ENCODE measurements at regions not wholly inside any gene's neighbourhood (a gene's known extent, or its start where the extent isn't known, plus 50 kb on each side); places are given as distances from the start of the nearest gene placed in this dataset.
"Not testable (repeated sequence)": the region's sequence is repeated elsewhere in the genome, so short reads cannot be mapped to it uniquely, and the experiment has no call there.

DNA sequence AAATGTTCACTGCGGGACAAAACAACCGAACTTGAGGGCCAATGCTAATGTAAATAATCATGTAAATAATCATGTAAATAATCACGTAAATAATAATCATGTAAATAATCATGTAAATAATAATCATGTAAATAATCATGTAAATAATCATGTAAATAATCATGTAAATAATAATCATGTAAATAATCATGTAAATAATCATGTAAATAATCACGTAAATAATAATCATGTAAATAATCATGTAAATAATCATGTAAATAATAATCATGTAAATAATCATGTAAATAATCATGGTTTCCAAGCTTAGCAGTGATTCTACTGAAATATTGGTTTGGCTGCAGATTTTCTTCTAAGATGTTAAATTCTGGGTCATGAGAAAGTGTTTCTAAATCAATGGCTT, 507.1 kb downstream of the ZNF516 start:
- DNase-seq = not testable (repeated sequence)

- no peak for DNase-seq
Observed at GRCh38 chr18:75984853-75985252, 510.2 kb downstream of the ZNF516 start.

- DNase-seq = no peak
Observed at GRCh38 chr18:75981102-75981501, 513.9 kb downstream of the ZNF516 start.

- no peak for DNase-seq
Observed at GRCh38 chr18:75977081-75977480, 518.0 kb downstream of the ZNF516 start.

DNA sequence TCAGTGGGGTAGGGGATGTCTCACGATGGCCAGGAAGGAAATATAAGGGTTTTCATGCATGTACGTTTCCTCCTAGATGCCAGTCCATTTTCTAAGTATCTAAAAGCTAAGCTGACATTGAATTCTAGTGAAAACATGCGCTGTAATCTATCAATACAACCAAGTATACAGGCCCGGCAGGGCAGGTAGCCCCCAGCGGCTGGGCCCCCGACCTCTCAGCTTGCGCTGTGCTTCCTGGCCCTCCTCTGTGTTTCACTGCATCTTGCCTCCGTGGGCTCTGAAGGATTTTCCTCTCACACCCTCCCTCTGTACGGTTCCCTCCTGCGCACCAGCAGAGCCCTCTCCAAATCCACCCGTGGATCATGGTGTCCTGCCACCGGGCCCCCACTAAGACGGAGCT, 524.8 kb downstream of the ZNF516 start:
- no peak for DNase-seq

DNA sequence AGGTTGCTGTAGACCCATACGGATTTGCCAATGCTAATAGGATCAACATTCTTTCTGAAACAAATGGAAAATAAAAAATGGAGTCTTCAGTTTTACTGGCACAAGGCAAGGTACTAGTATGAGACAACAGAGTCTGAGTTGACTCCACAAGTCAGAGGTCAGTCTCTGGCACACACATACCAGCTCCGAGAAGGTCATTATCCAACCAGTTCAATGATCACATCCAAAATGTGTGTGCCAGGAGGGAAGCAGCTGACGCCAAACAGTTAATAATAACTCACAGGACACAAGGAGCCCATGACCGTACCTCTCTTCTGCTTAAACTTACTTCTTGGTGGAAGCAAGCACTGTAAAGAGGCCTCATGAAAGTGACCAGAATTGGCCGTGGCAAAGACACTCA, 528.6 kb downstream of the ZNF516 start:
- DNase-seq = no peak

DNA sequence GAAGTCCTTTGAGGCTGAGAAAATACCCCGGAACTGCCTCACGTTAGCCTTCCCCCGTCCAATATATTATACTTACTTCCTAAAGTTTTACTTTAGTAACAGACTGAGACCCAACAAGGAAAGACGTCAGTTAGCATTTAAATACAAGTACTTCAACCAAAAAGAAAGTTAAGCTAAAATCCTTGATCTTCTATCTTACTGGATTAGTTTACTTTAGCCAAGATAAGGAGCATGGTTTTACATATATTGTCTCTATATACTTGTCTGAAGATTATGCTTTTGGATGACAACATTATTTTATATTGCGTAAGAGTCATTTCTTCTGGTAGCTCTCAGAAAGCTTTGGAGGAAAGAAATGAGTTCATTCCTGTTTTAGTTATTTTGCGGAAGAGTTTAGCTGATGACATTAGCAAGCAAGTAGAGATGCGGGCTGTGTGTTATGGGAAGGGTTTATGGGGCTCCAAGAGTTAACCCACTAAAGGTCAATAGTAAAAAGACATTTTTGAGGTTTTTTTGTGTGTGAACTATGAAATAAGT, 532.9 kb downstream of the ZNF516 start:
- DNase-seq = no peak

DNA sequence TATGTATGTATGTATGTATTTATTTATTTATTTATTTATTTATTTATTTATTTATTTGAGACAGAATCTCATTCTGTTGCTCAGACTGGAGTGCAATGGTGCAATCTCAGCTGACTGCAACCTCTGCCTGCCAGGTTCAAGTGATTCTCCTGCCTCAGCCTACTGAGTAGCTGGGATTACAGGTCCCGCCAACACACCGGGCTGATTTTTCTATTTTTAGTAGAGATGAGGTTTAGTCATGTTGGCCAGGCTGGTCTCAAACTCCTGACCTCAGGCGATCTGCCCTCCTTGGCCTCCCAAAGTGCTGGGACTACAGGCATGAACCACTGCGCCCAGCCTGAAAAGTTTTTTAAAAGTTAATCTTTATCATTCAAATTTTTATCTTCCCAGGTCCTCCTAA, 532.9 kb upstream of the SMIM21 start:
- not testable (repeated sequence) for DNase-seq

- no peak for DNase-seq
Observed at GRCh38 chr18:75959150-75959549, 531.6 kb upstream of the SMIM21 start.

- DNase-seq = no peak
Observed at GRCh38 chr18:75958683-75959082, 531.2 kb upstream of the SMIM21 start.

DNA sequence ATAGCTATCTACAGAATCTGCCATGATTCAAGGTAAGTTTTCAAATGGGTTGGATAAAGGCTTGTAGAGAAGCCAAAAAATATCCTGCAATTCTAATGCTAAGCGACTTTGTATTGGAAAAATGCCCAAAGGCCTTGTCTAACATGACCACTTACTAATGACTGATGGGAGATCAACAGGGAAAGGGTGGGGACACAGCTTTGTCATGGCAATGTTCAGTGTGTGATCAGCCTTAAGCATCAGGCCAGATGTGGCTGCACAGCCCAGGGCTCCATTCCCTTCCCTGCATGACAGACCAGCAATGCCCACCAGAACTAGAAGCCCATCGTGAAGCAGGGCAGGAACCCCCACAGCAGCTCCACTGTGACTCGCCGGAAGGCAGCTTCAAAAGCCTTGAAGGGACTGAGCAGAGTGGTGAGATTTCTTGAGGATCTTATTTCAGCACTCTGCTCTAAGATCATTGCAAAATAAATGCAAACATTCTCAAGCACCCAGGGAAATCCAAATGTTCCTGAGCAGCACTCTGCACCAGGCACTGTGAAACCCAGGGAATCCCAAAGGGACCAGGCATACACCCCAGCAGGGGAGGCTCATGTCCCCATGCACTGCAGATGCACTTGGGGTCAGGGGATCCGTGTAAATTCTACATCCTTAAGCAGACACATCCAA, 517.9 kb upstream of the SMIM21 start:
- no peak for DNase-seq

GRCh38 chr18:75937306-75937705, 509.8 kb upstream of the SMIM21 start:
- no peak for DNase-seq

- no peak for DNase-seq
Observed at GRCh38 chr18:75936862-75937261, 509.4 kb upstream of the SMIM21 start.

GRCh38 chr18:75931079-75931478, 503.6 kb upstream of the SMIM21 start:
- no peak for DNase-seq

DNA sequence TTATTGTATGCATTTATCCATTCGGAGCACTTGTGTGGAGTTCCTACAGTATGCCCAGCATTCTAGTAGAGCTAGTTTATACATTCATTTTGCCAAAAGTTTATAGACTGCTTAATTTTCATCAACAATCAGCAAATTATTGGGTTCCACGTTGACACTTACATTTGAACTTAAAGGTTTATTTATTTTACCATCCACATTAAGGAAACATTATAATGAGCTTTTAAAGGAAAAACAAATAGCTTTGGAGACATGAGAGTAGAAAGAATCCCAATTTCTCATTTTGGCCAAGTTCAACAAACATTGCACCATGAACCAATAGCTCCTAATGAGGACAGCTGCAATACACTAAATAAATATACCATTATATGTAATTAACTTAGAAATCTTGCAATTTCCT, 501.2 kb upstream of the SMIM21 start:
- no peak for DNase-seq

GRCh38 chr18:75927791-75928190, 500.3 kb upstream of the SMIM21 start:
- DNase-seq = no peak

DNA sequence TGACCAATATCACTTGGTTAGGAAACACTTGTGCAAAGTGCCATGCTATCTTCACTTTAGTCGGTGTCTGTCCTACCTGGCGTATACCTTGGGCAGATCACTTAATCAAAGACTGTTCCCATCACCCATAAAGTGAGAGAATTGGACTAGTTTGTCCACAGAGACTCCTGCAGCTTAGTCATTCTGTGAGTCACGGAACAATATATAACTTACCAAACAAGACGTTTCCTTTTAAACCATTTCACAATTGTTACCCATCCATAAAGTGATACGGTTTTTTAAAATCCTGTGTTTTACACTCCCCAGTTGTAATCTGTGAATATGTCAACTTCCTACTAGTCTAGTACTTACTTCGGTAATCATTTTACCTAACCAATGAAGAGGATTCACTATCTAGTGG, 499.3 kb upstream of the SMIM21 start:
- no peak for DNase-seq

- no peak for DNase-seq
Observed at GRCh38 chr18:75923169-75923568, 495.7 kb upstream of the SMIM21 start.

GRCh38 chr18:75916624-75916982, 489.1 kb upstream of the SMIM21 start:
- no peak for DNase-seq

GRCh38 chr18:75915941-75916623, 488.6 kb upstream of the SMIM21 start:
- no peak for DNase-seq

DNA sequence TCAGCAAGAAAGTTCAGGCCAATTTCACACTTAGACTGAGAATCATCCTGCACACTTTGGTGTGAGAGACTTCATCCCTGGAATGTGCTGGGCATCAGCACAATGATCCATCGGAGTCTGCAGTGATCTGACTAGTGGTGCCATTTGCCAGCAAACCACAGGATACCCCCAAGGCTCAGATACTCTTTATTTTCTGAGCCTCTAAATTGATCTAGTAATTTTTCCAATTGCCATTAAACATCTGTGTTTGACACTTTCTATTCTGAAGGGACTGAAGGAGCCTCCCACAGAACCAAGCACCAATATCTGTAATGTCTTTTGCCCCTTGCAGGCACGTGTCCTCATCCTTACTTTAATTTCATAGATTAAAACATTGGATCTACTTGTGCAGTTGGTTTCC, 485.3 kb upstream of the SMIM21 start:
- DNase-seq = no peak

- no peak for DNase-seq
Observed at GRCh38 chr18:75904416-75904815, 476.9 kb upstream of the SMIM21 start.

GRCh38 chr18:75898651-75899050, 471.1 kb upstream of the SMIM21 start:
- no peak for DNase-seq

DNA sequence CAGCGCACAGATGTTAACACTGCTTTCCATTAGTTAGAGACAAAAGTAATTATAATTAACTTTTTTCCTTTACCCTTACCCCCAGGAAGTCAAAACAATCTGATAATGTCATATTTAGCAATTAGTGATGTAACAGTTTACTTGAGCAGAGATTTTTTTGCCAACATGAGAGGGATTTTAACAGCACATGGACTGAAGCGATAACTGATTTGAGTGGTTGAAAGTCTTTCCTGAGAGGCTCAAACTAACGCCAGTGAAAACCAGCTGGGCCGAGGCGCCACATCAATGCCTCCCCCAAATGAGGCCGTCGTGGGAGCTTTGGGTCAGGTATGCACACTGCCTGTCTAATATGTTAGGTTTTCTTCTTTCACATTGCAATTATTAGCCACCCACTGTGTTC, 469.9 kb upstream of the SMIM21 start:
- DNase-seq = no peak

DNA sequence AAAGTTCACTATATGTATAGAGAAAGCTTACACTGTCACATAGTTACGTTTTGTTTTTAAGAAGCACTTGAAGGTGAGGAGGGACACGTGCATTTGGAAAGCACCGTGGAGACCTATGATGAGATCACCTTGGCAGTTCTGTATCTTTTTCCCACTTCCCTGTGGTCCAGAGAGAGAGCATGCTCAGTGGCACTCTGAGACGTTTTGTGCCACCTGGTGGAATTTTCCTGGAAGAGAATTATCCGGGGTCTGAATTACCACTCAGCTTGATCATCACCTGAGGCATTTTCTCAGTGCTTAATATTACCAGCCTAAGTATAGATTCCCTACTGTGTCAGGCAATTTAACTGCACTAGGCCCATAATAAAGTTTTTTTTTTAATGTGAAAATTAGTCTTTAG, 469.4 kb upstream of the SMIM21 start:
- no peak for DNase-seq
